ENCODE measurements at regions not wholly inside any gene's neighbourhood (a gene's known extent, or its start where the extent isn't known, plus 50 kb on each side); places are given as distances from the start of the nearest gene placed in this dataset.

DNA sequence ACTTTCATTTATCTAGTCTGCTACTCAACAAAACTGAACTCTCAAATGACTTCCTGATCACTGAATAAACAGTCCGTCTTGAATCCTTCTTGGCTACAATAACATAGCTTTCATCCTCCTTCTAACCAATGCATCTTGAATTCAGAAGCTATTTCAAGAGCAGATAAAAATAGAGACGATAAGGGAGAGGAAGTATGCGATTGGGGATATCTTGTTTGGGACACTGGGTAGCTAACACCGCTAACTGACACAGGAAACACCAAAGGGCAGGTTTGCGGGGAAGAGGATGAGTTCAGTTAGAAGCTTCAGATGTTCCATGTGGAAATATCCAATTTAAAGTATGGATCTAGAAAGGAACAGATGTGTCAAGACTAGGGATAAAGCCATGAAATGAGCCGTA lies 102.5 kb downstream of the SLC41A2 start:
- no peak overlapping the region for H3K27ac ChIP-seq (replicated peaks in 1 of 4)
- TF ChIP-seq POLR2AphosphoS5 (IDR thresholded peaks at IDR 0.05): no peak
- TF ChIP-seq EP300 (IDR thresholded peaks at IDR 0.05): no peak
- no peak for TF ChIP-seq POLR2A (IDR thresholded peaks at IDR 0.05; ENCODE audit: low read depth)
- TF ChIP-seq, protein P1, sequence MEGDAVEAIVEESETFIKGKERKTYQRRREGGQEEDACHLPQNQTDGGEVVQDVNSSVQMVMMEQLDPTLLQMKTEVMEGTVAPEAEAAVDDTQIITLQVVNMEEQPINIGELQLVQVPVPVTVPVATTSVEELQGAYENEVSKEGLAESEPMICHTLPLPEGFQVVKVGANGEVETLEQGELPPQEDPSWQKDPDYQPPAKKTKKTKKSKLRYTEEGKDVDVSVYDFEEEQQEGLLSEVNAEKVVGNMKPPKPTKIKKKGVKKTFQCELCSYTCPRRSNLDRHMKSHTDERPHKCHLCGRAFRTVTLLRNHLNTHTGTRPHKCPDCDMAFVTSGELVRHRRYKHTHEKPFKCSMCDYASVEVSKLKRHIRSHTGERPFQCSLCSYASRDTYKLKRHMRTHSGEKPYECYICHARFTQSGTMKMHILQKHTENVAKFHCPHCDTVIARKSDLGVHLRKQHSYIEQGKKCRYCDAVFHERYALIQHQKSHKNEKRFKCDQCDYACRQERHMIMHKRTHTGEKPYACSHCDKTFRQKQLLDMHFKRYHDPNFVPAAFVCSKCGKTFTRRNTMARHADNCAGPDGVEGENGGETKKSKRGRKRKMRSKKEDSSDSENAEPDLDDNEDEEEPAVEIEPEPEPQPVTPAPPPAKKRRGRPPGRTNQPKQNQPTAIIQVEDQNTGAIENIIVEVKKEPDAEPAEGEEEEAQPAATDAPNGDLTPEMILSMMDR (IDR thresholded peaks at IDR 0.05): no peak
- no peaks in the 10 kb centered on the region for H3K9me3 ChIP-seq
- no peak for DNase-seq (ENCODE audit: extremely low spot score)
- no peaks in the 10 kb centered on the region for H3K36me3 ChIP-seq
- intact Hi-C loops (cut with DNase I): no loop called here
- 61% methylated on average over 6 of the region's 6 CpGs for WGBS
- no peaks in the 10 kb centered on the region for H3K27me3 ChIP-seq
- H3K4me1 ChIP-seq: peaks cover 0 to 3% (median 0%) of the 10 kb centered on the region in 4 donors
- no peak overlapping the region for H3K4me3 ChIP-seq

DNA sequence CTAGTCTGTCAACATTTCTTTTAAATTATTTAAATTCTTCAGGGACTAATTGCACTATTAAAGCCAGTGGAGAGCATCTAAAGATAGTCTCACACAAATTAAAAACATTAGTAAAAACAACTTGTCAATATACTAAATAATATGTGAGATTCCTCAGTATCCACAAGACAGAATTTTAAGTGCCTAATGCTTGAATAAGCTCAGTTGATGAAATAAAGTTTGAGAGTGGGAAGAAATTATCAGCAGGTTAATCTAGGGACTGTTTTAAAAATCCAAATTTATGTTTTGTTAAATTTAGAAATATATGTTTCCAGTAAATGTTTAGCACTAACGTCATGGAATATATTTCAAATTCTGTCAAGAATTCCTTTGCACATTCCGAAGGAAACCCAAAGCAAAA lies 105.2 kb downstream of the SLC41A2 start:
- Histone ChIP-seq H3K4me1 (no peaks in the 10 kb centered on the region), H3K27me3 (no peaks in the 10 kb centered on the region), H3K36me3 (no peaks in the 10 kb centered on the region), H3K9me3 (no peaks in the 10 kb centered on the region), H3K27ac (replicated peaks in 1 of 4) (no peak overlapping the region), H3K4me3 (no peak overlapping the region)
- intact Hi-C loops (cut with DNase I): no loop called here
- WGBS: 67% methylated on average over 2 of the region's 2 CpGs
- TF ChIP-seq POLR2A (IDR thresholded peaks at IDR 0.05; ENCODE audit: low read depth) (no peak), POLR2AphosphoS5 (IDR thresholded peaks at IDR 0.05) (no peak), EP300 (IDR thresholded peaks at IDR 0.05) (no peak)
- TF ChIP-seq, protein P1 (IDR thresholded peaks at IDR 0.05): no peak
- DNase-seq (ENCODE audit: extremely low spot score): no peak

DNA sequence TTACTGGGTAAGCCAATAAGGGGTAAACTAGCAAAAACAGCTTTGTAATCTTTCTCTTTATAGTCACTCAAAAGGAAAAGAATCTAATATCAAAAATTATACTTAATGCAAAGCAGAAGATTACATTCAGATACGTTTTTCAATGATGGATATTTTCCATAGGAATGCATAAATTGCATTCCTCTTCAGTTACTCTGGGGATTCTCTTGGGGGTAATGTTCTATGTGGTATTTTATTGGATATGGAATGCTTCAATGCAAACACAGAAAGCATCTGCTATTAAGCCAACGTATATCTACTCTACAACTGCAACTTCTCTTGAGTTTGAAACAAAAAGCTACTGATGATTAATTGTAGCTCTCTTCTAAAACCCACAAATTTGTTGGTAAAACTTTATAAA lies 106.0 kb downstream of the SLC41A2 start:
- no peak for TF ChIP-seq POLR2A (IDR thresholded peaks at IDR 0.05; ENCODE audit: low read depth)
- no peak for TF ChIP-seq POLR2AphosphoS5 (IDR thresholded peaks at IDR 0.05)
- no peak for TF ChIP-seq EP300 (IDR thresholded peaks at IDR 0.05)
- TF ChIP-seq, protein P1 (IDR thresholded peaks at IDR 0.05): no peak
- DNase-seq (ENCODE audit: extremely low spot score): no peak
- Histone ChIP-seq H3K36me3 (no peaks in the 10 kb centered on the region), H3K27ac (replicated peaks in 1 of 4) (no peak overlapping the region), H3K4me3 (no peak overlapping the region), H3K27me3 (no peaks in the 10 kb centered on the region), H3K9me3 (no peaks in the 10 kb centered on the region), H3K4me1 (no peaks in the 10 kb centered on the region)
- intact Hi-C loops (cut with DNase I): no loop called here
- WGBS: 77% methylated on average over 2 of the region's 2 CpGs

DNA sequence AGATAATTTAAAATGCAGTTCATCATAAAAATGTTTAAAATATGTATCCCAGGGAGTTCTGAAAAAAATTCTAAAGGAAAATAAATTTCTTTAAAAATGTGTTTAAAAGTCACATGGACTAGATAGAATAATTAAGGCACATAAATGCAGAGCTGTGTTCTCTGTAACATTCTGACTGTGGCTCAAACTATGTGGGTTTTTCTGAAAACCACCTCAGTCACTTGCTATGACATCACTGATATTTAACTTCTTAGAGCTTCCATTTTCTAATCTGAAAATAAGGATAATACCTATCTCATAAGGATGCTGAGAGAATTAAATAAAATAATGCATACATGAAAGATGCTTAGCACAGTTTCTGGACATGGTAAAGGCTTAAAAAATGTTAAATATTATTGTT lies 107.3 kb downstream of the SLC41A2 start:
- DNase-seq (ENCODE audit: extremely low spot score): no peak
- TF ChIP-seq, protein P1 (IDR thresholded peaks at IDR 0.05): no peak
- TF ChIP-seq POLR2A (IDR thresholded peaks at IDR 0.05; ENCODE audit: low read depth) (no peak), POLR2AphosphoS5 (IDR thresholded peaks at IDR 0.05) (no peak), EP300 (IDR thresholded peaks at IDR 0.05) (no peak)
- Histone ChIP-seq H3K9me3 (no peaks in the 10 kb centered on the region), H3K4me1 (no peaks in the 10 kb centered on the region), H3K27ac (replicated peaks in 1 of 4) (no peak overlapping the region), H3K4me3 (no peak overlapping the region), H3K36me3 (no peaks in the 10 kb centered on the region), H3K27me3 (no peaks in the 10 kb centered on the region)
- intact Hi-C loops (cut with DNase I): no loop called here

DNA sequence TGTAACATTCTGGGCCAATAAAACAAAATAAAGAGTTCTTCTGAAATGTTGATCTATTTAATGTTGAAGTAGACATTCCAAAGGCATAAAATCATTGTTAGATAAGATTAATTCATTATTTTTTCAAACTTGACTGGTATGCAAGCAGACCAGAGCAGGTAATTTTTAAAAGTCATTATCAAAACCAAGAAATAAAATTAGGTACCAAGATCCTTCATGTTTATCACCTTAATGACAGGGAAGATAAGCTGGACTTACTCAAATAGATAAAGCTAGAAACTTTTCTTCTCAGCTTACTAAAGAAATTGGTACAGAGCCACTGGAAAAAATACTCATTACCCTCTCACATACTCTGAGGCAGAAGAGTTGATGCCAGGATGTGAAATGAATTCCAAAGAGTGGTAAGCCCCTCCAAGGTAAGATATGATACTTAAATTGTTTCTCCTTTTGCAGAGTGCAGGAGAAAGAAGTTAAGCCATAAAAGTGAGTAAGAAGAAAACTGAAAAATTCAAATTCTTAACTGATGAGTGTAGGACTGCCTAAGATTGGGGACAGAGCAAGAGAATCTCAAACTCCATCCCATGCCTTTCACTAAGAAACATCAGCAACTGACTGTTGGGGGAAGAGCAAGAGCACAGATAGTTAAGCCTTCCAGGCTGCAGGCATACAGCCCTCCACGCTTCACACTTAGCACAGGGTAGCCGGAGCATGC lies 111.9 kb downstream of the SLC41A2 start:
- intact Hi-C loops (cut with DNase I): no loop called here
- WGBS: 59% methylated on average over 2 of the region's 2 CpGs

More for the DNA sequence above, 111.9 kb downstream of the SLC41A2 start:
- H3K36me3 ChIP-seq: no peaks in the 10 kb centered on the region
- no peak for DNase-seq (ENCODE audit: extremely low spot score)
- no peaks in the 10 kb centered on the region for H3K27me3 ChIP-seq
- no peaks in the 10 kb centered on the region for H3K9me3 ChIP-seq
- H3K4me3 ChIP-seq: no peak overlapping the region
- H3K4me1 ChIP-seq: no peaks in the 10 kb centered on the region
- TF ChIP-seq POLR2A (IDR thresholded peaks at IDR 0.05; ENCODE audit: low read depth) (no peak), POLR2AphosphoS5 (IDR thresholded peaks at IDR 0.05) (no peak), EP300 (IDR thresholded peaks at IDR 0.05) (no peak)
- TF ChIP-seq, protein P1 (IDR thresholded peaks at IDR 0.05): no peak
- no peak overlapping the region for H3K27ac ChIP-seq (replicated peaks in 1 of 4)
